Activated CD8-positive, alpha-beta T cell treated with anti-CD3 and anti-CD28 coated beads for 36 hours (primary cell): ENCODE measurements at regions not wholly inside any gene's neighbourhood (a gene's known extent, or its start where the extent isn't known, plus 50 kb on each side); places are given as distances from the start of the nearest gene placed in this dataset.

ENCODE experiments used
- ATAC-seq: fragments of 200-7000 bp; cut with Tn5 transposase; one replicate; pipeline ENCODE4 v1.10.0; 2021; ENCODE audit warnings: mild to moderate bottlenecking, moderate library complexity
- CTCF ChIA-PET: fragments of 350-600 bp; sonication (Branson Sonifier 250); formaldehyde crosslinking; loops from one replicate; lab custom pipeline; 2021; ENCODE audit warnings: antibody characterized with exemption; lab: Charles Lee
- POLR2A ChIA-PET: fragments of 350-600 bp; sonication (Branson Sonifier 250); formaldehyde crosslinking; loops from one replicate; lab custom pipeline; 2021; ENCODE audit warnings: antibody characterized with exemption; lab: Charles Lee
- DNase-seq: peaks from one replicate; pipeline ENCODE4 v3.0.0-alpha.2; 2020
- H3K27ac Mint-ChIP-seq: one replicate; pipeline ENCODE4 v1.8.0; 2021; ENCODE audit warnings: mild to moderate bottlenecking, mixed read lengths
- H3K27me3 Mint-ChIP-seq: one replicate; pipeline ENCODE4 v1.8.0; 2021; ENCODE audit warnings: mixed read lengths
- H3K36me3 Mint-ChIP-seq: one replicate; pipeline ENCODE4 v1.8.0; 2021; ENCODE audit warnings: low read depth, mixed read lengths
- H3K4me1 Mint-ChIP-seq: one replicate; pipeline ENCODE4 v1.8.0; 2021; ENCODE audit warnings: low read depth, mixed read lengths
- H3K4me3 Mint-ChIP-seq: one replicate; pipeline ENCODE4 v1.8.0; 2021; ENCODE audit warnings: mild to moderate bottlenecking, moderate library complexity, mixed read lengths
- H3K9me3 Mint-ChIP-seq: one replicate; pipeline ENCODE4 v1.8.0; 2021; ENCODE audit warnings: mixed read lengths
- intact Hi-C: fragments of 100-400 bp; cut with micrococcal nuclease; formaldehyde crosslinking; loops from one replicate; pipeline ENCODE4 v1.10.0; 2022
- TF ChIP-seq, protein P1 (sequence below): fragments of 200-600 bp; IDR thresholded peaks from one replicate; pipeline ENCODE4 v1.8.0; 2022; ENCODE audit warnings: antibody characterized with exemption, mild to moderate bottlenecking

DNA sequence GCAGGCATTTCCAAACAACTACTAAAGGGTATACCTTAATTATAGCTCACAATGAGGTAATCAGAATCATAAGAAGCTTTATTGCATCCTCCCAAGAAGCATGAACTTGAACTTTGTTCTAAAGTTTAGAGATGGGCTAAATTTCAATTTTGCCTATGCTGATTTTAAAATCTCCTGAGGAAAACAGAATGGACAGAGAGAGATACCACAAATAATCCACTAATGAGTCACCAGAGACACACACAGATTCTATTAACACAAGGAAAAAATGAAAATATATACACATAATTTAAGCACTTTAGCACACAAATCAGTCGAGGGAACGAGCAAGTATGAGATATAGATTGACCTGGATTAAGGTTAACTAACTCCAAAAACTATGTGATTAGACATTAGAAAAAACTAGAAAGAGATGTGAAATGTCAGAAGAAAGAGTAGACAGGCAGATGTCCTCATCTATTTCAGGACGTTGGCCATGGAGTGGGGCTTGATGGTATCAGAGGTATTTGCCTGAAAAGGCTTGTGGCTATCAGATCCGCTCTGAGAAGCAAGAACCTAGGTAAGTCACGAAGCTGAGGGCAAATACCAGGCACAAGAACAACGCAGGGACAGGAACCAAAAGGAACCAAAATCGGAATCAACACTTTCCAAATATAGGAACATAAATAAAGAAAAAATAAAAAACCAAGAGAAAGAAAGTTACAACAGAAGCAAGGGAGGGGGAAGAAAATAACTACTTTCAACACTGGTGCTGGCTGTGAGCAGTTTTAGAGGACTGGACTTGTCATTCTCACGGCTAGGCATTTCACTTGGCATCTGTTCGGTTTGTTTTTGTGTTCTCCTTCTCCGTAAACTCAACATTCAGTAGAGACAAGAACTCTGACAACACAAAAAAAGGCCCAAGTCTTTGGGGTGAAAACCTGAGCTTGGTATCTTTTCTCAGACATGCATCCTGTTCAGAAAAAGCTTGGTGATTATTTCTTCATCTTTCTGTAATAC is 294.6 kb upstream of the PUM3 start:
- TF ChIP-seq, protein P1, sequence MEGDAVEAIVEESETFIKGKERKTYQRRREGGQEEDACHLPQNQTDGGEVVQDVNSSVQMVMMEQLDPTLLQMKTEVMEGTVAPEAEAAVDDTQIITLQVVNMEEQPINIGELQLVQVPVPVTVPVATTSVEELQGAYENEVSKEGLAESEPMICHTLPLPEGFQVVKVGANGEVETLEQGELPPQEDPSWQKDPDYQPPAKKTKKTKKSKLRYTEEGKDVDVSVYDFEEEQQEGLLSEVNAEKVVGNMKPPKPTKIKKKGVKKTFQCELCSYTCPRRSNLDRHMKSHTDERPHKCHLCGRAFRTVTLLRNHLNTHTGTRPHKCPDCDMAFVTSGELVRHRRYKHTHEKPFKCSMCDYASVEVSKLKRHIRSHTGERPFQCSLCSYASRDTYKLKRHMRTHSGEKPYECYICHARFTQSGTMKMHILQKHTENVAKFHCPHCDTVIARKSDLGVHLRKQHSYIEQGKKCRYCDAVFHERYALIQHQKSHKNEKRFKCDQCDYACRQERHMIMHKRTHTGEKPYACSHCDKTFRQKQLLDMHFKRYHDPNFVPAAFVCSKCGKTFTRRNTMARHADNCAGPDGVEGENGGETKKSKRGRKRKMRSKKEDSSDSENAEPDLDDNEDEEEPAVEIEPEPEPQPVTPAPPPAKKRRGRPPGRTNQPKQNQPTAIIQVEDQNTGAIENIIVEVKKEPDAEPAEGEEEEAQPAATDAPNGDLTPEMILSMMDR, result no peak
- Mint-ChIP-seq H3K27me3 (peaks cover 13% of the 10 kb centered on the region), H3K36me3 (no peaks in the 10 kb centered on the region), H3K9me3 (peaks cover 9% of the 10 kb centered on the region), H3K4me1 (no peaks in the 10 kb centered on the region), H3K27ac (no peak overlapping the region), H3K4me3 (no peak overlapping the region)
- DNase-seq (no peak), ATAC-seq (no peak)
- POLR2A ChIA-PET, result no interaction called here
- intact Hi-C loops, result no loop called here
- CTCF ChIA-PET, result no interaction called here

DNA sequence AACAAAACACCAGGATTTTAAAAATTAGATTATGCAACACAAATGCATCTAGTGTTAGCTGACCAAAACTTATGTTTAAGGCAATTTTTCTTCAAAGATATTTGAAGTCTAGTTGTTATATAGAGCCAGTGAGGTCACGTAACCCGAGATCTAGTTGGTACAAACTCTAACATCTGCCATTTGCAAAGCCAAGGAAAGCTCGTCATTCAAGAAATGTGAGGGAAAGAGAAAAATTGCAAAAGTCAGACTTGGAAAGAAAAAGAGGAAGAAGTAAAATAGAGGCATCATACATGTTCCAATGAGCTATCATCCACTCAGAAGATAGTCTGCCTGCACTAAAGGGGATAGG is 293.4 kb upstream of the PUM3 start:
- CTCF ChIA-PET, result no interaction called here

DNA sequence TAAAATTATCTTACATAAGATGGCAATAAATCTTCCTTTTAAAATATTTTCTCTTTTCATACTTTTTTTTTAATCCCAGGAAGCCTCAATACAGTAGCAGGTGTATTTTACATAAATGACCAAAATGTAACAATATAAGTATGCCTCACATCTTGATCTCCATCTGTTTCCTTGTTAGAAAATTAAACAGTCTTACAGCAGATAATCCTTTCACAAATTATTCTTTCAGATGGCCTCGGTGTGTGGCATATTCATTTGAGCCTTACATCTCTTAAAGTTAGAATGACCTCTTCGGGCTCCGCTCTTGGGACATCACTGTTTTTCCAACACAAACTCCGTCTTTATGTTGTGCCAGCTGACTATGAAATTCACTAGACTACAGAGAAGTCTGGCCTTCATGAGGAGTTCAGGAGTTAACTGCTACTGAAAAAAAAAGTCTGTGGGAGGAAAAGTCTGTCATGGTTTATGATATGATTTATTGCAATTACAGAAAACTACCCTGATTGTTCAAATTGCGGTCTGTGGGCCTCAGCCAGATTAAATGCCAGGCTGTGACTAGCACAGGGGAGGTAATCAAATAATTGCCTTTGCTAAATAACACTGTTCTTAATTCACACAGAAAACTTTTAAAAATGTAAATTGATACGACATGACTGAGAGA is 292.9 kb upstream of the PUM3 start:
- no peak overlapping the region for H3K4me3 Mint-ChIP-seq
- peaks cover 5% of the 10 kb centered on the region for H3K9me3 Mint-ChIP-seq
- POLR2A ChIA-PET, result no interaction called here
- peaks cover 15% of the 10 kb centered on the region for H3K27me3 Mint-ChIP-seq
- H3K36me3 Mint-ChIP-seq, result no peaks in the 10 kb centered on the region
- ATAC-seq, result no peak
- no peak for DNase-seq
- H3K27ac Mint-ChIP-seq, result no peak overlapping the region
- H3K4me1 Mint-ChIP-seq, result no peaks in the 10 kb centered on the region
- CTCF ChIA-PET, result no interaction called here
- intact Hi-C loops, result no loop called here
- TF ChIP-seq, protein P1, result no peak

More for the DNA sequence above, 293.4 kb upstream of the PUM3 start:
- Mint-ChIP-seq H3K27me3 (peaks cover 15% of the 10 kb centered on the region), H3K36me3 (no peaks in the 10 kb centered on the region), H3K9me3 (peaks cover 5% of the 10 kb centered on the region), H3K4me3 (no peak overlapping the region), H3K27ac (no peak overlapping the region), H3K4me1 (no peaks in the 10 kb centered on the region)
- ATAC-seq (no peak), DNase-seq (no peak)
- intact Hi-C loops, result no loop called here
- POLR2A ChIA-PET, result no interaction called here
- TF ChIP-seq, protein P1, result no peak

DNA sequence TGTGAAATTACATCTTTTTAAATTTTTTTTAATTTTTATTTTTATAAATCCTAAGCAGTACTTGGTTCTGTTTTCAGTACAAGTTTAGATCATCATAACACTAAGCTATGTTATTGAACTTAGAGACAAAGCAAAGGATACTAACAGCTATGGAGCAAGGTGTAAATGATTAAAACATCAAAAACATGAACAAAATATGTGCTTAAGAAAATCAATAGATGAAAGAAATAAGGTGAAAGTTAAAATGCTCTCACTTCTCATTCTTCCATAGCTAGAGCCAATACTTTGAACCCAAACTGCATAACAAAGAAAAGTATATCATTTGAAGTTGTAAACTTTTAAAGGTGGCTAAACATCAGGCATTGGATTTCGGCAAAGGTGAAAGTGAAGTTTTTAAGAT is 292.3 kb upstream of the PUM3 start:
- ChIA-PET POLR2A (no interaction called here), CTCF (no interaction called here)
- peaks cover 16% of the 10 kb centered on the region for H3K27me3 Mint-ChIP-seq
- no peak overlapping the region for H3K4me3 Mint-ChIP-seq
- no peaks in the 10 kb centered on the region for H3K4me1 Mint-ChIP-seq
- intact Hi-C loops, result no loop called here
- no peak for ATAC-seq
- TF ChIP-seq, protein P1, result no peak
- no peak for DNase-seq
- peaks cover 5% of the 10 kb centered on the region for H3K9me3 Mint-ChIP-seq
- no peak overlapping the region for H3K27ac Mint-ChIP-seq
- H3K36me3 Mint-ChIP-seq, result no peaks in the 10 kb centered on the region

DNA sequence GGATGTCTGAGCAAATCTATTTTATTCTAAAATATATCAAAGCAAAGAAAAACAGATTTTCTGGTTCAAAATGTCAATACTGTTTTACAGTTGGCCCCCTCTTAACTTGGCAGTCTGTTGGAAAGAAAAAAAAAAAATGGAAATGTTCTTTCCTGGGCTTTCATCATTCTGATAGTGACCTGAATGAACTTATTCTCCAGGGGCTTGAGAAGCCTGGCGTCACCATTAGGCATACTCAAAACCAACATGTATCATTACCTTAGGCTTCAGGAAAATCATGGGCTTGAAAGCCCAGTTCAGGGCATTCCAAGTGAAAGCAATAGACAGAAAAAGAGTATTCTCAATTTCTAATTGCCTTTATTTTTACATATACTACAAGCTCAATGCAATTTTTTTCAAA is 283.7 kb upstream of the PUM3 start:
- ChIA-PET POLR2A (no interaction called here), CTCF (no interaction called here)
- H3K36me3 Mint-ChIP-seq, result no peaks in the 10 kb centered on the region
- intact Hi-C loops, result no loop called here
- ATAC-seq (no peak), DNase-seq (no peak)
- no peaks in the 10 kb centered on the region for H3K4me1 Mint-ChIP-seq
- peaks cover 10% of the 10 kb centered on the region for H3K27me3 Mint-ChIP-seq
- H3K9me3 Mint-ChIP-seq, result no peaks in the 10 kb centered on the region
- no peak overlapping the region for H3K4me3 Mint-ChIP-seq
- TF ChIP-seq, protein P1, result no peak
- no peak overlapping the region for H3K27ac Mint-ChIP-seq
